ENCODE measurements at regions not wholly inside any gene's neighbourhood (a gene's known extent, or its start where the extent isn't known, plus 50 kb on each side); places are given as distances from the start of the nearest gene placed in this dataset.

DNA sequence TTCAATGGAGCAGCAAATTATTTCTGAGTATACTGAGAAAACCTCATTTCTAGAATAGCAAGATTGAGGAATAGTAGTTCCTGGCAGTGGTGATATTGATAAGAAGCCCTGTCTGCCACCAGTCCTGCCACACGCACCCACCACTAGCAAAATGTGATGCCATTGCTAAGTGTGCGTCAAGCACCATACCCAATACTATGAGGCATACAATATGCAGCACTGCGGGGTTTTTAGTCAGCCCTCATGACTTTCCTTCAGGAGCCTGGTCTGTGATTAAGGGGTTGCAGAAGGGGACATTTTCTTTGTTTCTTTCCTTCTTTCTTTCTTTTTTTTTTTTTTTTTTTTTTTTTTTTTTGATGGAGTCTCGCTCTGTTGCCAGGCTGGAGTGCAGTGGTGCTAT lies 128.7 kb upstream of the USP38 start:
- DNase-seq = no peak
- H3K4me2 ChIP-seq (replicated peaks; ENCODE audit: low read depth, low read length, poor library complexity, severe bottlenecking) = no peak overlapping the region

DNA sequence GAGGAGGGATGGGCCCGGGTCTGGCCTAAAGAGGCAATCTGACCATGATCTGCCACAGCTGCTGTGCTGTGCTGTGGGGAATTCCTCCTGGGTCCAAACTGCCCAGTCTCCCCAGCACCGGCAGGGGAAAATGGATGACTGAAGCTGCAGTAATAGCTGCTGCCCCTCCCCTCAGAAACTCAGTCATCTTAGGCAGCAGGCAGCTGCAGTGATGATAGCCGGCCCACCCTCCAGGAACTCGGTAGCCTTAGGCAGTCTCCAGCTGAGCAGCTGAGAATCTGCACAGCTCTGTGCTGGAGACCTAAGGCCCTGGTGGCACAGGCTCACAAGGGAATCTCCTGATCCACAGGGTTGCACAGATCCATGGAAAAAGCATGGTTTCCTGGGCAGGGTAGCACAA lies 113.4 kb upstream of the USP38 start:
- no peak overlapping the region for H3K4me3 Mint-ChIP-seq
- ATAC-seq (ENCODE audit: low read depth) (no peak), DNase-seq (no peak)
- no peaks in the 10 kb centered on the region for H3K4me1 ChIP-seq (ENCODE audit: control insufficient read depth in 2 of 2, insufficient read depth in 2 of 2, low read length in 2 of 2)
- intact Hi-C loops (cut with micrococcal nuclease) = no loop called here
- POLR2A ChIA-PET = no interaction called here
- no peaks in the 10 kb centered on the region for H4K20me1 ChIP-seq (ENCODE audit: control insufficient read depth, insufficient read depth, low read length, poor library complexity, severe bottlenecking)
- TF ChIP-seq, protein P1, sequence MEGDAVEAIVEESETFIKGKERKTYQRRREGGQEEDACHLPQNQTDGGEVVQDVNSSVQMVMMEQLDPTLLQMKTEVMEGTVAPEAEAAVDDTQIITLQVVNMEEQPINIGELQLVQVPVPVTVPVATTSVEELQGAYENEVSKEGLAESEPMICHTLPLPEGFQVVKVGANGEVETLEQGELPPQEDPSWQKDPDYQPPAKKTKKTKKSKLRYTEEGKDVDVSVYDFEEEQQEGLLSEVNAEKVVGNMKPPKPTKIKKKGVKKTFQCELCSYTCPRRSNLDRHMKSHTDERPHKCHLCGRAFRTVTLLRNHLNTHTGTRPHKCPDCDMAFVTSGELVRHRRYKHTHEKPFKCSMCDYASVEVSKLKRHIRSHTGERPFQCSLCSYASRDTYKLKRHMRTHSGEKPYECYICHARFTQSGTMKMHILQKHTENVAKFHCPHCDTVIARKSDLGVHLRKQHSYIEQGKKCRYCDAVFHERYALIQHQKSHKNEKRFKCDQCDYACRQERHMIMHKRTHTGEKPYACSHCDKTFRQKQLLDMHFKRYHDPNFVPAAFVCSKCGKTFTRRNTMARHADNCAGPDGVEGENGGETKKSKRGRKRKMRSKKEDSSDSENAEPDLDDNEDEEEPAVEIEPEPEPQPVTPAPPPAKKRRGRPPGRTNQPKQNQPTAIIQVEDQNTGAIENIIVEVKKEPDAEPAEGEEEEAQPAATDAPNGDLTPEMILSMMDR (IDR thresholded peaks at IDR 0.05) = no peak
- no peak overlapping the region for H3K4me3 ChIP-seq (ENCODE audit: control extremely low read depth in 1 of 5, extremely low read depth in 1 of 5, insufficient read depth in 1 of 5, low read depth in 2 of 5, low read length in 4 of 5)
- H3K27ac ChIP-seq (ENCODE audit: low read length in 2 of 2) = no peak overlapping the region
- 97% methylated on average over 4 of the region's 4 CpGs for whole genome bisulfite sequencing (ENCODE audit: insufficient coverage)
- H3K27me3 ChIP-seq (replicated peaks in 1 of 4; ENCODE audit: control extremely low read depth in 1 of 4, control insufficient read depth in 3 of 4, insufficient read depth in 4 of 4, low read length in 3 of 4) = no peaks in the 10 kb centered on the region
- H3K9me3 Mint-ChIP-seq (ENCODE audit: insufficient read depth) = peaks cover 9% of the 10 kb centered on the region
- no peak overlapping the region for H3K27ac Mint-ChIP-seq
- CTCF ChIA-PET = no interaction called here
- no peak overlapping the region for H3K9ac ChIP-seq (ENCODE audit: low read length)
- H3K79me2 ChIP-seq (ENCODE audit: control insufficient read depth, insufficient read depth, low read length) = no peaks in the 10 kb centered on the region
- H2AFZ ChIP-seq (ENCODE audit: insufficient read depth, low read depth, low read length, poor library complexity, severe bottlenecking) = no peak overlapping the region
- H3K9me3 ChIP-seq (ENCODE audit: control extremely low read depth in 1 of 3, control insufficient read depth in 2 of 3, insufficient read depth in 1 of 3, low read length in 2 of 3) = peaks cover 0 to 14% (median 2%) of the 10 kb centered on the region in 3 donors
- no peak overlapping the region for H3K4me2 ChIP-seq (replicated peaks; ENCODE audit: low read depth, low read length, poor library complexity, severe bottlenecking)
- no peaks in the 10 kb centered on the region for H3K36me3 ChIP-seq (replicated peaks in 1 of 2; ENCODE audit: control extremely low read depth in 1 of 2, control insufficient read depth in 1 of 2, extremely low read depth in 1 of 2, insufficient read depth in 2 of 2, low read length in 1 of 2)
- no peaks in the 10 kb centered on the region for H3K4me1 Mint-ChIP-seq
- H3K27me3 Mint-ChIP-seq = no peaks in the 10 kb centered on the region

More for the DNA sequence above, 128.7 kb upstream of the USP38 start:
- no peaks in the 10 kb centered on the region for H3K36me3 ChIP-seq (replicated peaks in 1 of 2; ENCODE audit: control extremely low read depth in 1 of 2, control insufficient read depth in 1 of 2, extremely low read depth in 1 of 2, insufficient read depth in 2 of 2, low read length in 1 of 2)
- no CpG with 5 or more reads among the region's 4 CpGs for WGBS (ENCODE audit: insufficient coverage)
- peaks cover 0 to 4% (median 0%) of the 10 kb centered on the region in 3 donors for H3K9me3 ChIP-seq (ENCODE audit: control extremely low read depth in 1 of 3, control insufficient read depth in 2 of 3, insufficient read depth in 1 of 3, low read length in 2 of 3)
- no peaks in the 10 kb centered on the region for H3K4me1 ChIP-seq (ENCODE audit: control insufficient read depth in 2 of 2, insufficient read depth in 2 of 2, low read length in 2 of 2)
- ChIA-PET POLR2A (no interaction called here), CTCF (no interaction called here)
- no peaks in the 10 kb centered on the region for H3K4me1 Mint-ChIP-seq
- H4K20me1 ChIP-seq (ENCODE audit: control insufficient read depth, insufficient read depth, low read length, poor library complexity, severe bottlenecking) = no peaks in the 10 kb centered on the region
- no peaks in the 10 kb centered on the region for H3K27me3 Mint-ChIP-seq
- ATAC-seq (ENCODE audit: low read depth) = no peak
- H3K9me3 Mint-ChIP-seq (ENCODE audit: insufficient read depth) = peaks cover 5% of the 10 kb centered on the region
- H3K79me2 ChIP-seq (ENCODE audit: control insufficient read depth, insufficient read depth, low read length) = no peaks in the 10 kb centered on the region
- H3K27me3 ChIP-seq (replicated peaks in 1 of 4; ENCODE audit: control extremely low read depth in 1 of 4, control insufficient read depth in 3 of 4, insufficient read depth in 4 of 4, low read length in 3 of 4) = no peaks in the 10 kb centered on the region
- H3K4me3 Mint-ChIP-seq = no peak overlapping the region
- intact Hi-C loops (cut with micrococcal nuclease) = no loop called here
- TF ChIP-seq, protein P1 (IDR thresholded peaks at IDR 0.05) = no peak
- no peak for TF ChIP-seq EZH2 (IDR thresholded peaks at IDR 0.05; ENCODE audit: borderline replicate concordance, insufficient read depth, low read depth, low read length, poor library complexity, severe bottlenecking)
- no peak overlapping the region for H3K4me3 ChIP-seq (ENCODE audit: control extremely low read depth in 1 of 5, extremely low read depth in 1 of 5, insufficient read depth in 1 of 5, low read depth in 2 of 5, low read length in 4 of 5)
- H2AFZ ChIP-seq (ENCODE audit: insufficient read depth, low read depth, low read length, poor library complexity, severe bottlenecking) = no peak overlapping the region
- H3K27ac ChIP-seq (ENCODE audit: low read length in 2 of 2) = no peak overlapping the region
- no peak overlapping the region for H3K9ac ChIP-seq (ENCODE audit: low read length)
- H3K27ac Mint-ChIP-seq = no peak overlapping the region
